Hepatocyte (in vitro differentiated cells): ENCODE measurements at regions not wholly inside any gene's neighbourhood (a gene's known extent, or its start where the extent isn't known, plus 50 kb on each side); places are given as distances from the start of the nearest gene placed in this dataset.
"Not testable (repeated sequence)": the region's sequence is repeated elsewhere in the genome, so short reads cannot be mapped to it uniquely, and the experiment has no call there.

ENCODE experiments used
- DNase-seq: peaks from one replicate; pipeline ENCODE4 v3.0.0-alpha.2; 2016; ENCODE audit warnings: low spot score
- H2AFZ ChIP-seq: fragments of 200-600 bp; sonication (generic); 2 replicates; pipeline ENCODE4 v1.6.0; 2016; ENCODE audit warnings: antibody characterized with exemption, mild to moderate bottlenecking
- H3K27ac ChIP-seq: fragments of 200-600 bp; sonication (generic); 2 replicates; pipeline ENCODE4 v1.5.1; 2016; ENCODE audit warnings: mild to moderate bottlenecking
- H3K27me3 ChIP-seq: fragments of 200-600 bp; sonication (generic); 2 replicates; pipeline ENCODE4 v1.6.1; 2016
- H3K36me3 ChIP-seq: fragments of 200-600 bp; sonication (generic); replicated peaks from 2 replicates; pipeline ENCODE4 v1.5.1; 2016; ENCODE audit warnings: low read depth; ENCODE audit not compliant: insufficient read depth
- H3K4me1 ChIP-seq: fragments of 200-600 bp; sonication (generic); 2 replicates; pipeline ENCODE4 v1.5.1; 2016; ENCODE audit warnings: mild to moderate bottlenecking, moderate library complexity; ENCODE audit not compliant: insufficient read depth
- H3K4me2 ChIP-seq: fragments of 200-600 bp; sonication (generic); 2 replicates; pipeline ENCODE4 v1.6.0; 2016
- H3K4me3 ChIP-seq: fragments of 200-600 bp; sonication (generic); 2 replicates; pipeline ENCODE4 v1.5.1; 2016; ENCODE audit warnings: mild to moderate bottlenecking
- H3K79me2 ChIP-seq: fragments of 200-600 bp; sonication (generic); 2 replicates; pipeline ENCODE4 v1.6.0; 2017; ENCODE audit warnings: mild to moderate bottlenecking
- H3K9me2 ChIP-seq: fragments of 200-600 bp; sonication (generic); replicated peaks from 2 replicates; pipeline ENCODE4 v1.6.0; 2017; ENCODE audit warnings: mild to moderate bottlenecking; ENCODE audit not compliant: insufficient read depth
- H3K9me3 ChIP-seq: fragments of 200-600 bp; sonication (generic); 2 replicates; pipeline ENCODE4 v1.5.1; 2016; ENCODE audit warnings: low read depth, mild to moderate bottlenecking
- H4K20me1 ChIP-seq: fragments of 200-600 bp; sonication (generic); 2 replicates; pipeline ENCODE4 v1.6.0; 2016; ENCODE audit warnings: mild to moderate bottlenecking; ENCODE audit not compliant: insufficient read depth, poor library complexity, severe bottlenecking
- EZH2 ChIP-seq: fragments of 200-600 bp; sonication (generic); IDR thresholded peaks from 2 replicates; pipeline ENCODE4 v1.6.1; 2016; ENCODE audit warnings: antibody characterized with exemption, mild to moderate bottlenecking, borderline replicate concordance
- EZH2phosphoT487 ChIP-seq: fragments of 200-600 bp; sonication (generic); IDR thresholded peaks from one replicate; pipeline ENCODE4 v1.6.1; 2018; ENCODE audit warnings: antibody characterized with exemption, mild to moderate bottlenecking, low read depth, moderate library complexity; ENCODE audit not compliant: unreplicated experiment, severe bottlenecking
- WGBS: methylation state at CpG from one replicate; pipeline ENCODE4 v1.1.6; 2016; ENCODE audit warnings: low lambda C conversion rate; ENCODE audit errors: missing lambda C conversion rate; 5-methylcytosine and 5-hydroxymethylcytosine counted together
- TF ChIP-seq, protein P1 (sequence below): fragments of 200-600 bp; sonication (generic); IDR thresholded peaks from 2 replicates; pipeline ENCODE4 v1.5.1; 2016; ENCODE audit warnings: antibody characterized with exemption, mild to moderate bottlenecking; ENCODE audit not compliant: poor library complexity

DNA sequence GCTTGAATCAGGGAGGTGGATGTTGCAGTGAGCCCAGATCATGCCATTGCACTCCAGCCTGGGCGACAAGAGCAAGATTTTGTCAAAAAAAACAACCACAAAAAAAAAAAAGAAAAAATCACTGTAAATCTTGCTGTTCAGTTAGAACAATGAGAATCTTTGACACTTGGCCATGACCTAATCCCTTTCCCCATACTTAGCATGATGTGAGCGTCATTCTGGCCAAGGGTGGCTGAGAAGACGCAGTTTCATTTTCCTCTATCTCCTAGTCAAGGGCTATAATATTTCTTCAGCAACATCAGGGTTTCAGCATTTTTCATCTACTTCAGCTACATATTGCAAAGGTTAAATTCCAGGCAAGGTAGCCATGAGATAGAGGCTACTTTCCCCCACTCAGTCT, 599.4 kb upstream of the MDGA2 start:
- Histone ChIP-seq H3K9me3 (no peaks in the 10 kb centered on the region), H3K36me3 (no peaks in the 10 kb centered on the region), H2AFZ (no peak overlapping the region), H3K9me2 (no peaks in the 10 kb centered on the region), H3K4me2 (no peak overlapping the region), H3K4me3 (no peak overlapping the region), H3K4me1 (no peaks in the 10 kb centered on the region), H3K27me3 (no peaks in the 10 kb centered on the region), H4K20me1 (no peaks in the 10 kb centered on the region), H3K79me2 (no peaks in the 10 kb centered on the region), H3K27ac (no peak overlapping the region)
- WGBS: 100% methylated on average over 3 of the region's 3 CpGs
- no peak for DNase-seq
- TF ChIP-seq, protein P1, sequence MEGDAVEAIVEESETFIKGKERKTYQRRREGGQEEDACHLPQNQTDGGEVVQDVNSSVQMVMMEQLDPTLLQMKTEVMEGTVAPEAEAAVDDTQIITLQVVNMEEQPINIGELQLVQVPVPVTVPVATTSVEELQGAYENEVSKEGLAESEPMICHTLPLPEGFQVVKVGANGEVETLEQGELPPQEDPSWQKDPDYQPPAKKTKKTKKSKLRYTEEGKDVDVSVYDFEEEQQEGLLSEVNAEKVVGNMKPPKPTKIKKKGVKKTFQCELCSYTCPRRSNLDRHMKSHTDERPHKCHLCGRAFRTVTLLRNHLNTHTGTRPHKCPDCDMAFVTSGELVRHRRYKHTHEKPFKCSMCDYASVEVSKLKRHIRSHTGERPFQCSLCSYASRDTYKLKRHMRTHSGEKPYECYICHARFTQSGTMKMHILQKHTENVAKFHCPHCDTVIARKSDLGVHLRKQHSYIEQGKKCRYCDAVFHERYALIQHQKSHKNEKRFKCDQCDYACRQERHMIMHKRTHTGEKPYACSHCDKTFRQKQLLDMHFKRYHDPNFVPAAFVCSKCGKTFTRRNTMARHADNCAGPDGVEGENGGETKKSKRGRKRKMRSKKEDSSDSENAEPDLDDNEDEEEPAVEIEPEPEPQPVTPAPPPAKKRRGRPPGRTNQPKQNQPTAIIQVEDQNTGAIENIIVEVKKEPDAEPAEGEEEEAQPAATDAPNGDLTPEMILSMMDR: no peak
- TF ChIP-seq EZH2: no peak
- no peak for TF ChIP-seq EZH2phosphoT487

DNA sequence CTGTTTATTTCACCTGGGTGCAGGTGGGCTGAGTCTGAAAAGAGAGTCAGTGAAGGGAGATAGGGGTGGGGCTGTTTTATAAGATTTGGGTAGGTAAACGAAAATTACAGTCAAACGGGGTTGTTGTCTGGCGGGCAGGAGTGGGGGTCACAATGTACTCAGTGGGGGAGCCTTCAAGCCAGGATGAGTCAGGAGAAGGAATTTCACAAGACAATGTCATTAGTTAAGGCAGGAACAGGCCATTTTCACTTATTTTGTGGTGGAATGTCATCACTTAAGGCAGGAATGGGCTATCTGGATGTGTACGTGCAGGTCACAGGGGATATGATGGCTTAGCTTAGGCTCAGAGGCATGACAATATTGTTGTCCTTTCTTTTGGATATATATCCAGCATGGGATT, 592.5 kb upstream of the MDGA2 start:
- not testable (repeated sequence) for H3K79me2 ChIP-seq, H3K27ac ChIP-seq, H3K9me3 ChIP-seq, H3K27me3 ChIP-seq, DNase-seq, H3K4me2 ChIP-seq, H2AFZ ChIP-seq, H3K9me2 ChIP-seq, H3K36me3 ChIP-seq, H3K4me3 ChIP-seq, H4K20me1 ChIP-seq, H3K4me1 ChIP-seq
- 49% methylated on average over 4 of the region's 4 CpGs for WGBS

DNA sequence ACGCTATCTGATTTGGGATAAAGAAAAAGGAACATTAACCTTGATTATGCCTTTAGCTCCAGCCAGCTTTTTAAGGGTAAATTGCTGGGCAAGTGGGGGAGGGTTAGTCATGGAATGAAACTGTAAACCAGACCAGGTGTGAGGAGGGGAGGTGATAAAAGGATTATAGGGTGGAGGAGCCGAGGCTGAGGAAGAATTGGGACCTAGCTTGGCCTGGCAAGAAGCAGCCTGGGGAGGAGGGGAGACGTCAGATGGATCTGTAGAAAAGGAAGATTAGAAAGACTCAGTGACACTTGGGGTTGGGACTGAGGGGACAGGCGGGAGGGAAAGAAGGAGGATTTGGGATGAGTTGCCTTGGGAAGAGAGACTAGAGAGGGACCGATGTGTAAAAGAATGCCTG, 590.8 kb upstream of the MDGA2 start:
- not testable (repeated sequence) for H4K20me1 ChIP-seq, H3K4me1 ChIP-seq, H3K4me2 ChIP-seq, H3K4me3 ChIP-seq, H3K79me2 ChIP-seq, H2AFZ ChIP-seq, H3K27ac ChIP-seq, DNase-seq, H3K27me3 ChIP-seq, H3K36me3 ChIP-seq, H3K9me3 ChIP-seq, H3K9me2 ChIP-seq
- WGBS: 46% methylated on average over 5 of the region's 5 CpGs

DNA sequence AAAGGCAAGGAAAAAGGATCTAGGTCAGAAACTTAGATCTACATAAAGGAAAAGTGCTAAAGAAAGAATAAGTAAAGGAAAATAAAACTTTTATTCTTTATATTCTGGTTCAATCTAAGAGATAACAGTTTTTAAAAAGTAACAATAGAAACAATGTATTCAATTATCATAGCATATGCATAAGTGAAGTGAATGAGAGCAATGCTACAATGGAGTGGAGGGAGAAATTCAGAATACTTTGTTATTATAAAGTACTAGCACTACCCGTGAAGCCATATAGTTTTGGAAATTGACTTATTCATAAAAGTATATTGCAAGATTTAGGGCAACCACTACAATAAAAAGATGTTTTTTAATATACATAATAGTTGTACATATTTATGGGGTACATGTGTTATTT, 586.0 kb upstream of the MDGA2 start:
- WGBS: 74% methylated on average over 1 of the region's 1 CpG
- H4K20me1 ChIP-seq: no peaks in the 10 kb centered on the region
- no peak overlapping the region for H3K27ac ChIP-seq
- no peak overlapping the region for H3K4me3 ChIP-seq
- no peaks in the 10 kb centered on the region for H3K36me3 ChIP-seq
- no peak overlapping the region for H3K4me2 ChIP-seq
- H2AFZ ChIP-seq: no peak overlapping the region
- no peaks in the 10 kb centered on the region for H3K4me1 ChIP-seq
- H3K9me2 ChIP-seq: no peaks in the 10 kb centered on the region
- H3K79me2 ChIP-seq: no peaks in the 10 kb centered on the region
- TF ChIP-seq EZH2 (no peak), EZH2phosphoT487 (no peak)
- TF ChIP-seq, protein P1: no peak
- H3K9me3 ChIP-seq: no peaks in the 10 kb centered on the region
- no peak for DNase-seq
- H3K27me3 ChIP-seq: no peaks in the 10 kb centered on the region

DNA sequence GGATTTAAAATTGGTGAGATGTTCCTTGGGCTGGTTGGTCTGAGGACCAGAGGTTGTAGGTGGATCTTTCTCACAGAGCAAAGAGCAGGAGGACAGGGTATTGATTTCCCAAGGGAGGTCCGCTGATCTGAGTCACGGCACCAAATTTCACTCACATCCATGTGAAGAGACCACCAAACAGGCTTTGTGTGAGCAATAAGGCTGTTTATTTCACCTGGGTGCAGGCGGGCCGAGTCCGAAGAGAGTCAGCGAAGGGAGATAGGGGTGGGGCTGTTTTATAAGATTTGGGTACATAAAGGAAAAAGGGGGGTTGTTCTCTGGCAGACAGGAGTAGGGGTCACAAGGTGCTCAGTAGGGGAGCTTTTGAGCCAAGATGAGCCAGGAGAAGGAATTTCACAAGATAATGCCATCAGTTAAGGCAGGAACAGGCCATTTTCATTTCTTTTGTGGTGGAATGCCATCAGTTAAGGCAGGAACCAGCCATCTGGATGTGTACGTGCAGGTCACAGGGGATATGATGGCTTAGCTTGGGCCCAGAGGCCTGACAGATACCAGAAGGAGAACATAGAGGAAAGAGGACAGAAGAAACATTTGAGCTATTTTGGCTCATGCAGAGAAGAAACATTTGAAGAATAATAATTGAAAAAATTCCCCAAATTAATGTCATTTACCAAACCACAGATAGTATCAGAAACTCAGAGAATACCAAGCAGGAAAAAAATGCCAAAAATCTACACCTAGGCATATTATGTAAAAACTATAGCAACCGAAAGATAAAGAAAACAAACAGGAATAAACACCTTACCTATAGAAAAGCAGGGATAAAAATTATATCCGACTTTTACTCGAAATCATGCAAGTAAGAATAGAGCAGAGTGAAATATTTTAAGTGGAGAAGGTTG, 585.2 kb upstream of the MDGA2 start:
- H3K4me1 ChIP-seq, H3K27ac ChIP-seq, H3K79me2 ChIP-seq, H3K9me2 ChIP-seq, H2AFZ ChIP-seq, H4K20me1 ChIP-seq, DNase-seq, H3K4me3 ChIP-seq, H3K27me3 ChIP-seq, H3K4me2 ChIP-seq, H3K36me3 ChIP-seq, H3K9me3 ChIP-seq: not testable (repeated sequence)
- WGBS: 86% methylated on average over 10 of the region's 10 CpGs

DNA sequence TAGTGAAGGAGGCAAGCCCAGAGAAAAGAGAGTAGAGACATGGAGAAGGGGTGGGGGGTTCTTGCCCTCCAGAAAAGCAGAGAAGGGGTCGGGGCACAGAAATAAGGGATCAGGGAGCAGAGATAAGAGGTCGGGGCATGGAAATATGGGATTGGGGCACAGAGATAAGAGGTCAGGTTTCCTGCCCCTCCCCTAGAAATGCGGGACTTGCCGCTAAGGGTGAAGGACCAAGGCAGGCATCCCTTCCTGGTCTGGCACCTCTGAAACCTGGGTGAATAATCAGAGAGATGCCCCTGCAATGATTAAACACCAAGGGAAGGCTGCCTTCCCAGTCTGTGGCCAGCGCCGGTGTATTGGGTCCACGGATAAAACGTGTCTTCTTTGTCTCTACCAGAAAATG, 584.5 kb upstream of the MDGA2 start:
- not testable (repeated sequence) for H2AFZ ChIP-seq, H3K9me3 ChIP-seq, H3K4me1 ChIP-seq, H3K4me2 ChIP-seq, H3K27me3 ChIP-seq, H3K79me2 ChIP-seq, H3K27ac ChIP-seq, H3K9me2 ChIP-seq, H4K20me1 ChIP-seq, DNase-seq, H3K36me3 ChIP-seq, H3K4me3 ChIP-seq
- 79% methylated on average over 7 of the region's 8 CpGs for WGBS

DNA sequence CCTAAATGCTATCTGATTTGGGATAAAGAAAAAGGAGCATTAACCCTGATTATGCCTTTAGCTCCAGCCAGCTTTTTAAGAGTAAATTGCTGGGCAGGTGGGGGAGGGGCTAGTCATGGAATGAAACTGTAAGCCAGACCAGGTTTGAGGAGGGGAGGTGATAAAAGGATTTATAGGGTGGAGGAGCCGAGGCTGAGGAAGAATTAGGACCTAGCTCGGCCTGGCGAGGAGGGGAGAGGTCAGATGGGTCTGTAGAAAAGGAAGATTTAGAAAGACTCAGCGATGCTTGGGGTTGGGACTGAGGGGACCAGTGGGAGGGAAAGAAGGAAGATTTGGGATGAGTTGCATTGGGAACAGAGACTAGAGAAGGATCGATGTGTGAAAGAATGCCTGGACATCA, 583.8 kb upstream of the MDGA2 start:
- H3K27ac ChIP-seq, H3K36me3 ChIP-seq, H3K79me2 ChIP-seq, H3K9me3 ChIP-seq, DNase-seq, H3K4me2 ChIP-seq, H4K20me1 ChIP-seq, H2AFZ ChIP-seq, H3K4me1 ChIP-seq, H3K4me3 ChIP-seq, H3K27me3 ChIP-seq, H3K9me2 ChIP-seq: not testable (repeated sequence)
- 58% methylated on average over 5 of the region's 5 CpGs for WGBS
